Activated B cell treated with CpG ODN at 0.5 μM for 24 hours (primary cell): ENCODE measurements at regions not wholly inside any gene's neighbourhood (a gene's known extent, or its start where the extent isn't known, plus 50 kb on each side); places are given as distances from the start of the nearest gene placed in this dataset.

ENCODE experiments used
- ATAC-seq: fragments of 200-7000 bp; cut with Tn5 transposase; one replicate; pipeline ENCODE4 v1.10.0; 2021; ENCODE audit warnings: low read depth, mild to moderate bottlenecking, moderate library complexity
- CTCF ChIA-PET: fragments of 350-600 bp; sonication (Branson Sonifier 250); formaldehyde crosslinking; loops from one replicate; lab custom pipeline; 2021; ENCODE audit warnings: antibody characterized with exemption; lab: Charles Lee
- POLR2A ChIA-PET: fragments of 350-600 bp; sonication (Branson Sonifier 250); formaldehyde crosslinking; loops from one replicate; lab custom pipeline; 2021; ENCODE audit warnings: antibody characterized with exemption; lab: Charles Lee
- DNase-seq: peaks from one replicate; pipeline ENCODE4 v3.0.0; 2022
- H3K27ac Mint-ChIP-seq: one replicate; pipeline ENCODE4 v1.8.0; 2020; ENCODE audit warnings: mixed read lengths
- H3K27me3 Mint-ChIP-seq: one replicate; pipeline ENCODE4 v1.8.0; 2021; ENCODE audit warnings: mixed read lengths
- H3K36me3 Mint-ChIP-seq: one replicate; pipeline ENCODE4 v1.8.0; 2021; ENCODE audit warnings: low read depth, mixed read lengths
- H3K4me1 Mint-ChIP-seq: one replicate; pipeline ENCODE4 v1.8.0; 2021; ENCODE audit warnings: mixed read lengths
- H3K4me3 Mint-ChIP-seq: one replicate; pipeline ENCODE4 v1.8.0; 2020; ENCODE audit warnings: mild to moderate bottlenecking, mixed read lengths
- H3K9me3 Mint-ChIP-seq: one replicate; pipeline ENCODE4 v1.8.0; 2020; ENCODE audit warnings: mixed read lengths
- CTCF ChIP-seq: fragments of 200-600 bp; IDR thresholded peaks from one replicate; pipeline ENCODE4 v1.8.0; 2022; ENCODE audit warnings: antibody characterized with exemption, mild to moderate bottlenecking
- intact Hi-C: fragments of 100-400 bp; cut with micrococcal nuclease; formaldehyde crosslinking; loops from one replicate; pipeline ENCODE4 v1.15.1; 2024

- H3K4me1 Mint-ChIP-seq = no peaks in the 10 kb centered on the region
- H3K9me3 Mint-ChIP-seq = peaks cover 7% of the 10 kb centered on the region
- no peak for DNase-seq
- H3K4me3 Mint-ChIP-seq = no peak overlapping the region
- no peak overlapping the region for H3K27ac Mint-ChIP-seq
- H3K36me3 Mint-ChIP-seq = no peaks in the 10 kb centered on the region
- ATAC-seq = no peak
- ChIA-PET POLR2A (no interaction called here), CTCF (interaction anchor here (0.7 kb wide), 1 partner anchor 47 kb away, joined by 3 read pairs; no protein-coding TSS in a partner anchor)
- TF ChIP-seq CTCF = no peak
- intact Hi-C loops = no loop called here
- peaks cover 7% of the 10 kb centered on the region for H3K27me3 Mint-ChIP-seq
Observed at GRCh38 chr2:196500686-196501431, 138.7 kb upstream of the CCDC150 start.

- ChIA-PET CTCF (no interaction called here), POLR2A (no interaction called here)
- intact Hi-C loops = no loop called here
- H3K4me3 Mint-ChIP-seq = no peak overlapping the region
- DNase-seq (no peak), ATAC-seq (no peak)
- H3K4me1 Mint-ChIP-seq = no peaks in the 10 kb centered on the region
- H3K36me3 Mint-ChIP-seq = no peaks in the 10 kb centered on the region
- H3K27me3 Mint-ChIP-seq = peaks cover 7% of the 10 kb centered on the region
- TF ChIP-seq CTCF = no peak
- peaks cover 7% of the 10 kb centered on the region for H3K9me3 Mint-ChIP-seq
- no peak overlapping the region for H3K27ac Mint-ChIP-seq
Observed at GRCh38 chr2:196501836-196502235, 137.7 kb upstream of the CCDC150 start.

- H3K4me1 Mint-ChIP-seq = no peaks in the 10 kb centered on the region
- ChIA-PET CTCF (interaction anchor here (1.2 kb wide), 1 partner anchor 48 kb away, joined by 3 read pairs; no protein-coding TSS in a partner anchor), POLR2A (no interaction called here)
- H3K27me3 Mint-ChIP-seq = peaks cover 8% of the 10 kb centered on the region
- ATAC-seq (no peak), DNase-seq (no peak)
- H3K4me3 Mint-ChIP-seq = no peak overlapping the region
- TF ChIP-seq CTCF = no peak
- intact Hi-C loops = no loop called here
- H3K27ac Mint-ChIP-seq = no peak overlapping the region
- peaks cover 7% of the 10 kb centered on the region for H3K9me3 Mint-ChIP-seq
- H3K36me3 Mint-ChIP-seq = no peaks in the 10 kb centered on the region
Observed at GRCh38 chr2:196502386-196502785, 137.1 kb upstream of the CCDC150 start.

GRCh38 chr2:196503398-196503797, 136.1 kb upstream of the CCDC150 start:
- H3K9me3 Mint-ChIP-seq = peaks cover 7% of the 10 kb centered on the region
- no peaks in the 10 kb centered on the region for H3K4me1 Mint-ChIP-seq
- no peak overlapping the region for H3K27ac Mint-ChIP-seq
- no peak for TF ChIP-seq CTCF
- H3K27me3 Mint-ChIP-seq = peaks cover 10% of the 10 kb centered on the region
- no peaks in the 10 kb centered on the region for H3K36me3 Mint-ChIP-seq
- ATAC-seq (no peak), DNase-seq (no peak)
- intact Hi-C loops = no loop called here
- ChIA-PET POLR2A (no interaction called here), CTCF (interaction anchor here (1.2 kb wide), 1 partner anchor 49 kb away, joined by 3 read pairs; no protein-coding TSS in a partner anchor)
- no peak overlapping the region for H3K4me3 Mint-ChIP-seq

GRCh38 chr2:196504788-196505187, 134.7 kb upstream of the CCDC150 start:
- Mint-ChIP-seq H3K27me3 (peaks cover 10% of the 10 kb centered on the region), H3K9me3 (no peaks in the 10 kb centered on the region), H3K27ac (no peak overlapping the region), H3K4me1 (no peaks in the 10 kb centered on the region), H3K4me3 (no peak overlapping the region), H3K36me3 (no peaks in the 10 kb centered on the region)
- ChIA-PET POLR2A (no interaction called here), CTCF (no interaction called here)
- intact Hi-C loops = no loop called here
- TF ChIP-seq CTCF = no peak
- no peak for ATAC-seq
- no peak for DNase-seq
